NB4 (cell line): ENCODE measurements at regions not wholly inside any gene's neighbourhood (a gene's known extent, or its start where the extent isn't known, plus 50 kb on each side); places are given as distances from the start of the nearest gene placed in this dataset.

ENCODE experiments used
- MYC ChIP-seq: IDR thresholded peaks from 2 replicates; pipeline ENCODE4 v1.6.1; 2011; ENCODE audit warnings: low read depth, low read length
- POLR2A ChIP-seq: IDR thresholded peaks from 2 replicates; pipeline ENCODE4 v1.6.1; 2011; ENCODE audit warnings: mild to moderate bottlenecking; ENCODE audit not compliant: insufficient read length; ENCODE audit errors: extremely low read depth
- TF ChIP-seq, protein P1 (sequence below): IDR thresholded peaks from one replicate; pipeline ENCODE4 v1.5.1; 2012; ENCODE audit warnings: low read depth, low read length
- TF ChIP-seq, protein P2 (sequence below): IDR thresholded peaks from 2 replicates; pipeline ENCODE4 v1.6.1; 2011; ENCODE audit warnings: low read depth, low read length

DNA sequence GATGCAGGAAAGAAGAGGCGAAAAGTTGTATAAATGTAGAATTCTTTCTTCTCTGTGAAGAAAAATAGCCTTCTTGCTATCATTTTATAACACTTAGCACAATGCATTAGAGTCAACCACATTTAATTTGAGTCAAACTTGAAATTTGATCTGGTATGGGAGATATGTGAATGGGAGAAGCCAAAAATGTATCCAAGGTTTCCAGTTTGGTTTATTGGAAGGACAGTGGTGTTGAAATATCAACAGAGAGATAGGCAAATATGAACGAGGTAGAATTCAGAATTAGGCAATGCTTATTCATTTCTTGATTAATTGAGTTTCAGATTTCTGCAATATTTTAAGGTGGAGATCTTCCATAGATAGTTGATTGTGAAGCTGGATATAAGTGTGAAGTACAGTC, 991.9 kb upstream of the CHAC2 start:
- TF ChIP-seq, protein P1, sequence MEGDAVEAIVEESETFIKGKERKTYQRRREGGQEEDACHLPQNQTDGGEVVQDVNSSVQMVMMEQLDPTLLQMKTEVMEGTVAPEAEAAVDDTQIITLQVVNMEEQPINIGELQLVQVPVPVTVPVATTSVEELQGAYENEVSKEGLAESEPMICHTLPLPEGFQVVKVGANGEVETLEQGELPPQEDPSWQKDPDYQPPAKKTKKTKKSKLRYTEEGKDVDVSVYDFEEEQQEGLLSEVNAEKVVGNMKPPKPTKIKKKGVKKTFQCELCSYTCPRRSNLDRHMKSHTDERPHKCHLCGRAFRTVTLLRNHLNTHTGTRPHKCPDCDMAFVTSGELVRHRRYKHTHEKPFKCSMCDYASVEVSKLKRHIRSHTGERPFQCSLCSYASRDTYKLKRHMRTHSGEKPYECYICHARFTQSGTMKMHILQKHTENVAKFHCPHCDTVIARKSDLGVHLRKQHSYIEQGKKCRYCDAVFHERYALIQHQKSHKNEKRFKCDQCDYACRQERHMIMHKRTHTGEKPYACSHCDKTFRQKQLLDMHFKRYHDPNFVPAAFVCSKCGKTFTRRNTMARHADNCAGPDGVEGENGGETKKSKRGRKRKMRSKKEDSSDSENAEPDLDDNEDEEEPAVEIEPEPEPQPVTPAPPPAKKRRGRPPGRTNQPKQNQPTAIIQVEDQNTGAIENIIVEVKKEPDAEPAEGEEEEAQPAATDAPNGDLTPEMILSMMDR: no peak
- TF ChIP-seq POLR2A (no peak), MYC (no peak)
- TF ChIP-seq, protein P2, sequence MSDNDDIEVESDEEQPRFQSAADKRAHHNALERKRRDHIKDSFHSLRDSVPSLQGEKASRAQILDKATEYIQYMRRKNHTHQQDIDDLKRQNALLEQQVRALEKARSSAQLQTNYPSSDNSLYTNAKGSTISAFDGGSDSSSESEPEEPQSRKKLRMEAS: no peak
